ENCODE measurements at regions not wholly inside any gene's neighbourhood (a gene's known extent, or its start where the extent isn't known, plus 50 kb on each side); places are given as distances from the start of the nearest gene placed in this dataset.

DNA sequence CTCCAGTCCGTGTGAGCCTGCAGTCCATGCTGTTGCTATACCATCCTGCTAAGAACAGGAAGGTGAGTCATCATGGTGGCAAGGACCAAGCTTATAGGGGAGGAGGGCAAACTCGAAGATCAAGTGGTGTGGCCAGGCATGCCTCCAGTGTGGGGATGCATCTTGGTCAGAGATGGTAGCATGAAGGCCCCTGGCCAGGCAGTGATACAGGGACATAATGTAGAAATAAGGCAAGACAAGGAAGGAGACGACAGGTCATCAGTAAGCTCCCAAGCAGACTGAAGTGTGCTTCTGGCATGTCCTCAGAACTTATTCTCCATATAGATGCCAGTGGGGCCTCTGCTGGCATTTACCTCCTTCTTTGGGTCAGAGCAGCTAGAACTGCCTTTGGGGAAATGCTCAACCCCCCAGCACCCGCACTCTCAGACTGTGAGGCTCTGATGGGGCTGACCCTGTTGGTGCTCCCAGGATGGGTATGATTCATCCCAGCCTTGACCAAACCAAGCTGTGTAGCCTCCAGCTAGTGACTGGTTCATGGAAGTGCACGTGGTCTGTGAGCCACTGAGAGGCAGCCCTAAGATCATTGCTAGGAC lies 52.5 kb upstream of the ATP2B2 start:
- Histone ChIP-seq H3K27ac (ENCODE audit: low read depth) (no peak overlapping the region), H3K4me1 (ENCODE audit: insufficient read depth) (peaks cover 3% of the 10 kb centered on the region; the same call in 1 of the 2 replicates), H3K79me2 (replicated peaks; ENCODE audit: insufficient read depth) (no peaks in the 10 kb centered on the region), H4K20me1 (replicated peaks; ENCODE audit: insufficient read depth) (no peaks in the 10 kb centered on the region), H3K4me3 (no peak overlapping the region), H3K27me3 (ENCODE audit: insufficient read depth) (no peaks in the 10 kb centered on the region), H3K9me2 (ENCODE audit: insufficient read depth) (no peaks in the 10 kb centered on the region), H3K36me3 (ENCODE audit: insufficient read depth) (no peaks in the 10 kb centered on the region), H3K4me2 (no peak overlapping the region), H3F3A (replicated peaks; ENCODE audit: low read depth) (no peaks in the 10 kb centered on the region), H2AFZ (no peak overlapping the region)
- ATAC-seq (no peak), DNase-seq (ENCODE audit: low spot score) (no peak)
- Mint-ChIP-seq H3K4me3 (no peak overlapping the region), H3K27me3 (ENCODE audit: insufficient read depth, low read depth, poor library complexity) (peaks cover 6% of the 10 kb centered on the region), H3K27ac (no peak overlapping the region; the same call in 1 of the 2 replicates), H3K9me3 (peaks cover under 1% of the 10 kb centered on the region; the same call in 1 of the 3 replicates), H3K4me1 (peaks cover 13% of the 10 kb centered on the region; the same call in 2 of the 3 replicates), H3K36me3 (ENCODE audit: low read depth) (no peaks in the 10 kb centered on the region)
- TF ChIP-seq CTCF (conservative IDR thresholded peaks at IDR 0.05; ENCODE audit: low read depth in 2 of 2) (no peak), EZH2phosphoT487 (IDR thresholded peaks at IDR 0.05; ENCODE audit: unreplicated experiment) (no peak), EZH2 (IDR thresholded peaks at IDR 0.05; ENCODE audit: low read depth, unreplicated experiment) (no peak), JUNB (IDR thresholded peaks at IDR 0.05; ENCODE audit: unreplicated experiment) (no peak), NANOG (IDR thresholded peaks at IDR 0.05; ENCODE audit: borderline replicate concordance) (no peak), ZNF331 (CRISPR knock-in tag; IDR thresholded peaks at IDR 0.05; ENCODE audit: low read depth) (no peak), POLR2AphosphoS5 (IDR thresholded peaks at IDR 0.05; ENCODE audit: low read depth) (no peak), CREB1 (CRISPR knock-in tag; IDR thresholded peaks at IDR 0.05; ENCODE audit: low read depth) (no peak), STAT1 (IDR thresholded peaks at IDR 0.05; ENCODE audit: unreplicated experiment) (no peak), REST (IDR thresholded peaks at IDR 0.05; ENCODE audit: unreplicated experiment) (no peak), ZNF114 (CRISPR knock-in tag; IDR thresholded peaks at IDR 0.05) (no peak)
- TF ChIP-seq, protein P1, sequence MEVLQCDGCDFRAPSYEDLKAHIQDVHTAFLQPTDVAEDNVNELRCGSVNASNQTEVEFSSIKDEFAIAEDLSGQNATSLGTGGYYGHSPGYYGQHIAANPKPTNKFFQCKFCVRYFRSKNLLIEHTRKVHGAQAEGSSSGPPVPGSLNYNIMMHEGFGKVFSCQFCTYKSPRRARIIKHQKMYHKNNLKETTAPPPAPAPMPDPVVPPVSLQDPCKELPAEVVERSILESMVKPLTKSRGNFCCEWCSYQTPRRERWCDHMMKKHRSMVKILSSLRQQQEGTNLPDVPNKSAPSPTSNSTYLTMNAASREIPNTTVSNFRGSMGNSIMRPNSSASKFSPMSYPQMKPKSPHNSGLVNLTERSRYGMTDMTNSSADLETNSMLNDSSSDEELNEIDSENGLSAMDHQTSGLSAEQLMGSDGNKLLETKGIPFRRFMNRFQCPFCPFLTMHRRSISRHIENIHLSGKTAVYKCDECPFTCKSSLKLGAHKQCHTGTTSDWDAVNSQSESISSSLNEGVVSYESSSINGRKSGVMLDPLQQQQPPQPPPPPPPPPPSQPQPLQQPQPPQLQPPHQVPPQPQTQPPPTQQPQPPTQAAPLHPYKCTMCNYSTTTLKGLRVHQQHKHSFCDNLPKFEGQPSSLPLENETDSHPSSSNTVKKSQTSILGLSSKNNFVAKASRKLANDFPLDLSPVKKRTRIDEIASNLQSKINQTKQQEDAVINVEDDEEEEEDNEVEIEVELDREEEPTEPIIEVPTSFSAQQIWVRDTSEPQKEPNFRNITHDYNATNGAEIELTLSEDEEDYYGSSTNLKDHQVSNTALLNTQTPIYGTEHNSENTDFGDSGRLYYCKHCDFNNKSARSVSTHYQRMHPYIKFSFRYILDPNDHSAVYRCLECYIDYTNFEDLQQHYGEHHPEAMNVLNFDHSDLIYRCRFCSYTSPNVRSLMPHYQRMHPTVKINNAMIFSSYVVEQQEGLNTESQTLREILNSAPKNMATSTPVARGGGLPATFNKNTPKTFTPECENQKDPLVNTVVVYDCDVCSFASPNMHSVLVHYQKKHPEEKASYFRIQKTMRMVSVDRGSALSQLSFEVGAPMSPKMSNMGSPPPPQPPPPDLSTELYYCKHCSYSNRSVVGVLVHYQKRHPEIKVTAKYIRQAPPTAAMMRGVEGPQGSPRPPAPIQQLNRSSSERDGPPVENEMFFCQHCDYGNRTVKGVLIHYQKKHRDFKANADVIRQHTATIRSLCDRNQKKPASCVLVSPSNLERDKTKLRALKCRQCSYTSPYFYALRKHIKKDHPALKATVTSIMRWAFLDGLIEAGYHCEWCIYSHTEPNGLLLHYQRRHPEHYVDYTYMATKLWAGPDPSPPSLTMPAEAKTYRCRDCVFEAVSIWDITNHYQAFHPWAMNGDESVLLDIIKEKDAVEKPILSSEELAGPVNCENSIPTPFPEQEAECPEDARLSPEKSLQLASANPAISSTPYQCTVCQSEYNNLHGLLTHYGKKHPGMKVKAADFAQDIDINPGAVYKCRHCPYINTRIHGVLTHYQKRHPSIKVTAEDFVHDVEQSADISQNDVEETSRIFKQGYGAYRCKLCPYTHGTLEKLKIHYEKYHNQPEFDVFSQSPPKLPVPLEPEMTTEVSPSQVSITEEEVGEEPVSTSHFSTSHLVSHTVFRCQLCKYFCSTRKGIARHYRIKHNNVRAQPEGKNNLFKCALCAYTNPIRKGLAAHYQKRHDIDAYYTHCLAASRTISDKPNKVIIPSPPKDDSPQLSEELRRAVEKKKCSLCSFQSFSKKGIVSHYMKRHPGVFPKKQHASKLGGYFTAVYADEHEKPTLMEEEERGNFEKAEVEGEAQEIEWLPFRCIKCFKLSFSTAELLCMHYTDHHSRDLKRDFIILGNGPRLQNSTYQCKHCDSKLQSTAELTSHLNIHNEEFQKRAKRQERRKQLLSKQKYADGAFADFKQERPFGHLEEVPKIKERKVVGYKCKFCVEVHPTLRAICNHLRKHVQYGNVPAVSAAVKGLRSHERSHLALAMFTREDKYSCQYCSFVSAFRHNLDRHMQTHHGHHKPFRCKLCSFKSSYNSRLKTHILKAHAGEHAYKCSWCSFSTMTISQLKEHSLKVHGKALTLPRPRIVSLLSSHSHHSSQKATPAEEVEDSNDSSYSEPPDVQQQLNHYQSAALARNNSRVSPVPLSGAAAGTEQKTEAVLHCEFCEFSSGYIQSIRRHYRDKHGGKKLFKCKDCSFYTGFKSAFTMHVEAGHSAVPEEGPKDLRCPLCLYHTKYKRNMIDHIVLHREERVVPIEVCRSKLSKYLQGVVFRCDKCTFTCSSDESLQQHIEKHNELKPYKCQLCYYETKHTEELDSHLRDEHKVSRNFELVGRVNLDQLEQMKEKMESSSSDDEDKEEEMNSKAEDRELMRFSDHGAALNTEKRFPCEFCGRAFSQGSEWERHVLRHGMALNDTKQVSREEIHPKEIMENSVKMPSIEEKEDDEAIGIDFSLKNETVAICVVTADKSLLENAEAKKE (CRISPR knock-in tag; IDR thresholded peaks at IDR 0.05), result no peak
- TF ChIP-seq, protein P2, sequence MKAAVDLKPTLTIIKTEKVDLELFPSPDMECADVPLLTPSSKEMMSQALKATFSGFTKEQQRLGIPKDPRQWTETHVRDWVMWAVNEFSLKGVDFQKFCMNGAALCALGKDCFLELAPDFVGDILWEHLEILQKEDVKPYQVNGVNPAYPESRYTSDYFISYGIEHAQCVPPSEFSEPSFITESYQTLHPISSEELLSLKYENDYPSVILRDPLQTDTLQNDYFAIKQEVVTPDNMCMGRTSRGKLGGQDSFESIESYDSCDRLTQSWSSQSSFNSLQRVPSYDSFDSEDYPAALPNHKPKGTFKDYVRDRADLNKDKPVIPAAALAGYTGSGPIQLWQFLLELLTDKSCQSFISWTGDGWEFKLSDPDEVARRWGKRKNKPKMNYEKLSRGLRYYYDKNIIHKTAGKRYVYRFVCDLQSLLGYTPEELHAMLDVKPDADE (IDR thresholded peaks at IDR 0.05), result no peak
